HG03442 (cell line): ENCODE measurements at regions not wholly inside any gene's neighbourhood (a gene's known extent, or its start where the extent isn't known, plus 50 kb on each side); places are given as distances from the start of the nearest gene placed in this dataset.

Source experiments
- ATAC-seq: cut with Tn5 transposase; IDR thresholded peaks from one replicate; pipeline ENCODE4 v1.9.1; 2021; ENCODE audit warnings: mild to moderate bottlenecking, moderate library complexity; ENCODE audit not compliant: unreplicated experiment

DNA sequence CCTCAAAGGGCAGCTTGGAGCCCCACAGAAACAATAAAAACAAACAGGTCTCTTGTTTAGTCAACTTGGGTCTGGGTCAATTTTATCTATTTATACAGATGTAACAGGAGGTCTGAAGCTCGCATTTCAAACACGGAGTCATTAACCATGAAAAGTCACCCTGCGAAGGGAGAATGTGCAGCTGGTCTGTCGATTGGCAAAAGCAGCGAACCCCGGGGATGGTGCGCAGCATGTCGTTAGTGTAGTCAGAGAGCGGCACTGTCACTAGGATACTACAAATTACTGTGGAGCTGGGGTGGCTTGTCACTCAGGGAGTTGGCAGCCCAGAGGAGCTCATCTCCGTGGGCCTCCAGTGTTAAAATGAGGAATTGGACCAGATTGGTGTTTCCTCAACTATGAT lies 190.4 kb upstream of the ARG1 start:
- no peak for ATAC-seq

DNA sequence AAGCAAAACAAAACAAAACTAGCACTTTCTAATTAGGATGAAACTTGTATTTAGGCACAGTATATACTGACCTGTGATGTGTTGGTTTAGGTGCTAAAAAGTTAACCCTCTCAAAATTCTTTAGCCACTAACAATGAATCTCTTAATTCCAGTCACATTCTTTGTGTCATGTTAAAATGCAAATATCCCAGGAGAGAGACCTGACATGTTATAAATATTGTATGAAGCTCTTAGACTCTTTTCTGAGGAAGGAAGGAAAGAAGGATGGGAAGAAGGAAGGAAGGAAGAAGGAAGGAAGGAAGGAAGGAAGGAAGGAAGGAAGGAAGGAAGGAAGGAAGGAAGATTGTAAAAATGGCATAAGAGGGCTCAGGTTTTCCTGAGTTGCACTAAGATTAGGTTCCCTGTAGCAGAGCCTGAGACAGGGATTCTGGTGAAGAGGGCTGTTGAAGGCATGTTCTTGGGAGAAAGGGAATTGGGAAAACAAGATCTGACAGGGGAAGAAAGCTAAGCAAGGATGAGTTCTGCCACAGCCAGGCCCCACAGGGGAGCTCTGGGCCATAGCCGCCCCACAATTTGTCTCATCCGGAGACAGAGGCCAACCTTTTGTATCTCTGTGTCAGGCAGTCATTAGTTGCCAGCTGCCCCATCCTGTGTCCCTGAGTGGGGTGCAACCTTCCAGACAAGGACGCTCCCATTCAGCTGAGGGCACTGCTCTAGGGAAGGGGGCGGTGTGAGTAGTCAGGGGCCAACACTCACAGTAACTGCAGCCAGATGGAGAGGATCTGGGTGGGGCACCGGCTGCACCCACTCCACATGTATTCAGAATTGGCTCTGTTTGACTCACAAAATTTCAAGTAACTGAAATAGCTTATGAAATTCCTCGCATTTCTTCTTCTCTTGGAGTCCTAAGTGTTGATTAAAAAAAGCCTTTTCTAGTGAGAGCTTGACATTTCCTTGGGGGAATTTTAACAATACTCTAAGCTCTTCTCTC lies 189.3 kb upstream of the ARG1 start:
- no peak for ATAC-seq

DNA sequence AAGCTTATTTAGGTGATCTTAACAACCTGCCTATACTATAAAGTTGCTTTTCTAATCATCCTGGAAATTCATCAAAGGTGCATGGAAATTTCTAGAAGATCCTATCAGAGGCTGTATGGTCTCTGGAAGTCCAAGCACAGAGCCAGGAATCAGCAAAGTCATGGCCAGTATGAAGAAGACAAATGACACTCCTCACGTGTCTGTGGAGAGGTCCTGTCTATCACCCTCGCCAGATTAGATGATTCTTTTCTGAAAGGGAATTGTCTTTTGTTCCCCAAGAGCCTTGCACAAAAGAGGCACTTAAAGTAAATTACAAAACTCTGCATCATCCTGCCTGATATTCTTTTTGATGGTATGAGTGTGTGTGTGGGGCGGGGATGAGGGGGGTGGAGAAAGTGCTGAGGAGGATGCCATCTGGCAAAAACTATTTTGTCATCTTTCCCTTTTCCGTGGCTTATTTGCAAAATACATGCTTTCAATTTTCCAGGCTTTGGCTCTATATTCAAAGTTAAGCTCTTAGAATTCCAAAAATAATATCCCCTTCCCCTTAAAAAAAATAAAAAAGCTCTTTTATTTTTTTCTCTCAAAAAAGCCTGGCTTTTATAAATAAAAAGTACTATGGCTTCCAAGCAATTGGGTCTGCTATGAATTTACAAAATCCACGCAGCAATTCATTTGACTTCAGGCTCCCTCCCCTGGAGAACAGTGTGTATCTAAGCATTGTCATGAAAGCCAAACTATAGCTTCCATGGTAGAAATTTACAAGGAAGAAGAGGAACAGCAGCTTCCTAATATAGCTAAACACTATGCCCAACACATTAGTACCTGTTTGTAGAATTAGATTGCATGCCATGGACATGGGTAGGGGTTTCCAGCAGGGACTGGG lies 185.2 kb upstream of the ARG1 start:
- ATAC-seq = no peak

DNA sequence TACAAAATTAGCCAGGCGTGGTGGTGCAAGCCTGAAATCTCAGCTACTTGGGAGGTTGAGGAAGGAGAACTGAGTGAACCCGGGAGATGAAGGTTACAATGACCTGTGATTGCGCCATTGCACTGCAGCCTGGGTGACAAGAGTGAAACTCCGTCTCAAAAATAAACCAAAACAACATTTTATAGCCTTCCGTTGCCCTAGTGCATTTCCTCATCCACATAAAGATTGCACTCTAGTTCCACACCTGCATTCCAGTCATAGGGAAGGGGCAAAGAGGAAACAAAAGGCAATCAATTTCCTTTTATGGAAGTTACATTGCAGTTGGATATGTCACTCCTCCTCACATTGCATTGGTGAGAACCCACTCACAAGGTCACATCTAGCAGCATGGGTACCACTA lies 182.7 kb upstream of the ARG1 start:
- ATAC-seq = no peak

- ATAC-seq = no peak
These were observed 181.9 kb upstream of the ARG1 start for GRCh38 chr6:131391116-131391515.

GRCh38 chr6:131393433-131393832 lies 179.6 kb upstream of the ARG1 start:
- no peak for ATAC-seq

DNA sequence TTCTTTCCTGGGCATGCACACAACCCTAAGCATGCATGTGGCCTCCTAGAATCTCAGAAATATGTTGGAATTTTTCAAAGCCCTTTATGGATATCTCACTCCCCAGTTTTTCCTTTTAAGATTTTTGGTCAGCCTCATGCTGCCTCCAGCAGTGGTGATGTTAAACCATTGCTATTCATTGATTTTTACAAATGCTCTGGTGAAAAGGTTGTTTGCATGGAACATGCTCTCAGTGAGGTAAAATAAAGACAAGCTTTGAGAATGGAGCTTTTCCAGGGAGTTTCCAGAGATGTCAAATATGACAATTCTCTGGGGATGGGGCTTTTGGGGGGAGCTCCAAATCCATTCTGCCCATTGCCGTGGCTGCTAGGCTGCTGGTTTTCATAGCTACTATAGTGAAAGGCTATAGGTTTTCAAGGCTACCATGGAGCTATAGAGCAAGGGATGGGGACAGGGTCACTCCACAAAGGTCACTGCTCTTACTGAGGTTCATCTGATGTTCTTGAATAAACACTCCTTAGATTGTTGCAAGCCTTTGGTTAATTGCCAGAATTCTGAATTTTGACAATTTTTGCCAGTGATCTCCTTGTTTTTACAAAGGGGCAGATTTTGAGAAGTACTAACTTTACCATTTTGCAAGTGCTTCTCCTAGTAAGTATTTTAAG lies 178.1 kb upstream of the ARG1 start:
- ATAC-seq = no peak

- no peak for ATAC-seq
These were observed 174.8 kb upstream of the ARG1 start for GRCh38 chr6:131398176-131398575.

- no peak for ATAC-seq
These were observed 173.6 kb upstream of the ARG1 start for GRCh38 chr6:131399433-131399832.

- no peak for ATAC-seq
These were observed 172.8 kb upstream of the ARG1 start for GRCh38 chr6:131400054-131400778.

- no peak for ATAC-seq
These were observed 172.1 kb upstream of the ARG1 start for GRCh38 chr6:131400779-131401496.

DNA sequence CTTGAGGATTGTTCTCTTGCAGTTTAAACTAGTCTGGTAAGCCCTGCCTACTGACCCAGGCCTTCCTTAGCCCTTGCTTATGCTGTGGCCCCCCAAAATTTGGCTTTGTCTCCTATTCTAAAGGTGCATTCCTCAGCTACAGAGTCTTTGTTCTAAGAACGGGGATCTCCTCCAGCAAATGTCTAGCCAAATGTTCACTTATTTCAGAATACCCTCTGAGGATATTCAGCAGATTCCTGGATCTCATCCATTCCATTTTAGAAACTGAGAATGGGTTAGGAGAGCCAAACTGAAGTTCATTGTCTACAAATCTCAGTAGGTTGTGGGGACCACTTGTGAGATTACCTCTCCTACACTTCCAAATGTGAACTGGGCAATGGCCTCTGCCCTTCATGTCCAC lies 164.2 kb upstream of the ARG1 start:
- no peak for ATAC-seq

DNA sequence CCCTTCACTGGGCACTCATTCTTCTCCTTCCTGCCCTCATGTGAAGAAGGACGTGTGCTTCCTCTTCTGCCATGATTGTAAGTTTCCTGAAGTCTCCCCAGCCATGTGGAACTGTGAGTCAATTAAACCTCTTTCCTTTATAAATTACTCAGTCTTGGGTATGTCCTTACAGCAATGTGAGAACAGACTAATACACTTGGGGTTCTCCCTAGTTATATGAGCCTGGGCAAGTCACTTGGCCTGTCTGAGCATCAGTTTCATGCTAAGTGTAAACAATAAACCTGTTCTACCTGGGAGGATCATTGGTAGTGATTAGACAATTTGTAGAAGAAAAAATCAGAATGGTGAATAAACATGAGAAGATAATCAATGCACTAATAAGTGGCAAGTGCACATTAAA lies 162.2 kb upstream of the ARG1 start:
- no peak for ATAC-seq

DNA sequence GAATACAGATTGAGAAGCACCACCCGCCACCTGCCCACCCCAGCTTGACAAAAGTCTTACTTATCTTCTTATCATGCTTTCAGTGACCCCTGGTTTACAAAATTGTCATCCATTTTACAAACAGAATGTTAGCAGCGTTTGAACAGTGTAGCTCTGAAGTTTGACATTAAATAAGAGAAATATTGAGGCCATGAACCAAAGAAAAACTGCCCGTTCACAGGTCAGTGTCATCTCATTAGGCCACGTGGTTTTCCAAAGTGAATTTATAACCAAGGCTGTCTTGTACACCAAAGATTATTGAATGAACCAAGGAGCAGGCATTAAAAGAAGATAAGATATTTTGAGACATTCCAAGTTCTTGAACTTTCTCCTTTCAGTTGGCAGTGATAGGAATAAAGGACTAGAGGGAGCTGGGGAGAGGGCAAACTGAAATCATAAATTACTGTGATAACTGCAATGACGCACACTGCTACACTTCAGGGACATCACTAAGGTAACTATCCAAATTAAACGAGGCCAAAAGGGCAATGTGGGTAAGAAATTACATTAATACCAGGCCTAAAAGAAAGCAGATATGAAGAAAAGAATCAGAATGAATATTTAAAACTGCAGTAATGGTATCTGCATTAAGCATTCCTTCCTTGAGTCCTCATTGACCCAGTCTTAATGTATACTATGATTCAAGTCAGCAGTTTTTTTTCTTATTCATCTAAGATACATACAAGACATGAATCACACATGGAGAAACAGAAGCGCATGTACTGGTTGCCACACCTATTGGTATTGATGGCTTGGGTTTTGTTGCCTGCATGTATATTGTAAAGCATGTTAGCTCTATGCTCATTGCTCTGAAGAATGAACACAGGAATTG lies 159.8 kb upstream of the ARG1 start:
- ATAC-seq = no peak

DNA sequence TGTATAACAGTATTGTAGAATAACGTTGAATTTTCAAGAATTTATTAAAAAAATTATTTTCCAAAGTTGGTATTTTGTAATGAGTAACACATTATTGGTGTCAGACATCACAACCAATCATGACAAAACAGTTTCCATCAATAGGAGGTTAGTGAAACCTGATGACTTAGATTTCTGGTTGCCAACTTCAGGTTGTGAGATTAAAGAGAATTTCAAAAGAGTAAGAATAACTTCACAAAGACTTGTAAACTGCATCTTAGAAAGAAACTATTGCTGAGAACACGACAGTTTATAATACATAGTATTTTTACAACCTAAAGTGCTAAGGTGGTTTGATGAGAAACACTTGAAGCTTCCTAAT lies 159.2 kb upstream of the ARG1 start:
- ATAC-seq = no peak

DNA sequence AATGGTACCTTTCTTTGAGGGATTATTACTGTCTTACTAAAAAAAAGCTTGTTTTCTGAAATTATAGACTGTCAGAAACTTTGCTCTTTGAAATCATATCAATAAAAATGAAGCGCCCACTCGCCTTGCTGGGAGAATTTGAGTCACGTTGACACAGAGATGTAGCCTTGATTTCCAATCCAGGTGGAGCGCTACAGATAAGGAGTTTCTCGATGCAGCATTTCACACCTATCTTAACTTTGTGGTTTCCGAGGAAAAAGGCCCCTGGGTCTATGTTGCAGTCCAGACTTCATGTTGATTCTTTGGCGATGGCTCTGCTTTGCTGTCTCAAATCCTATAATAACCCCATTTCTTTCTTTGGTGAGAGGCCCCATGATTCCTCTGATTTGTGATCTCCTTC lies 158.1 kb upstream of the ARG1 start:
- ATAC-seq = no peak

DNA sequence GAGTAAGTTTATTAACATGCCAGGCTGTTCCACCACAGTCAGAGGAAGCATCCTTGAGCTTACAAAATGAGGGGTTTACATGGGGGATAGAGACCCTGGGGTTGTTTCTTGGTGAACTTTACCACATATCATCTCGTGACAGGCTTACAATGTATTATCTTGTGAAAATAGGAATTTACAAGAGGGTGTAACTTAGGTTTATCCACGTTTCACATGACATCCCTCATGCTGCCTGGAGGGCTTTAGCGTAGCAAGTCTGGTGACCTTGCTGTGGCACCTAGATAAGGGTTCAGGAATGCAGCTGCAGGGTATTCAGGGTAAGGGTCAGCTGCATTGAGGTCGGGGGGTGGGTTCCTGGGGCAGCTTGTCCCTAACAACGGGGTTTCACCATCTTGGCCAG lies 154.6 kb upstream of the ARG1 start:
- ATAC-seq = no peak

DNA sequence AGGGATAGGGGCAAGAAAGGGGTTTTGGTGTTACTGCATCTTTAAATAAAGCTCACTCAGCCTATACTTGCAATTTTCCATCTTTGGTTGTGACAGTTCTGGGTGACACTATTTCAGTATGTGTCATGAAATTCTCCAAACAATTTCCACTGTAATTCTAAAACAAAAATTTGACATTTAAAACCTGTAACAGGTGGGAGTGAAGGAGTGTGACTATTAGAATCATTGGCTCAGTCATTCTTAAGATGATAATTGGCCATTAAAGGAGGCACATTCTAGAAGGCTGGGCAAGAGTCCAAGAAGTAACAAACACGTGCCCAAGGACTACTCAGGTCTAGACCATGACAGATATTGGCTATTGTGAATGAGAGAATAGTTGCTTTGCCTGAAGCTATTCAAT lies 153.3 kb upstream of the ARG1 start:
- no peak for ATAC-seq

DNA sequence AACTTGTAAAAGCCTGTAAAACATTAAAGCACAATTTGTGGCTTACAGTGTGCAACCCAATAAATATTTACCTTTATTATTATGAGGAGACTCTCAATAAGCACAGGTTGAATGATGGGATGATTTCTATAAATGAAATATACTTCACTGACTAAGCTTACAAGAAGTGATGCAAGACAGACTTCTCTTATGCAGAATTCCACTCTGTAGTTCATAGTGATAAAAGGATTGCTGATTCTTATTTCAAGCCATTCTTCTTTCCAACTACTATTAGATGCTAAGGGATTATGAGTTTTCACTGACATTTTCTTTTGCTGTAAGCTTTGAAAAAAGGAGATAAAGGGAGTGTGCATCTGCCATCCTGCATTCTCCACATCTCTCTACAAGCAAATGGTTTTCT lies 149.0 kb upstream of the ARG1 start:
- no peak for ATAC-seq
